HUES64 (cell line): ENCODE measurements at regions not wholly inside any gene's neighbourhood (a gene's known extent, or its start where the extent isn't known, plus 50 kb on each side); places are given as distances from the start of the nearest gene placed in this dataset.
A peak's percentile ranks its signal among the peaks of the same experiment; 100 is the strongest.

ENCODE experiments used
- H3K27ac ChIP-seq: 2 replicates; pipeline ENCODE4 v1.7.0; 2013; ENCODE audit warnings: low read depth, low read length, inconsistent platforms
- H3K27me3 ChIP-seq: 2 replicates; pipeline ENCODE4 v1.6.1; 2013; ENCODE audit warnings: mild to moderate bottlenecking, low read length; ENCODE audit not compliant: insufficient read depth
- H3K36me3 ChIP-seq: 2 replicates; pipeline ENCODE4 v1.6.1; 2013; ENCODE audit warnings: mild to moderate bottlenecking, low read length; ENCODE audit not compliant: insufficient read depth
- H3K4me1 ChIP-seq: 2 replicates; pipeline ENCODE4 v1.6.1; 2013; ENCODE audit warnings: mild to moderate bottlenecking, low read length, moderate library complexity; ENCODE audit not compliant: insufficient read depth
- H3K4me3 ChIP-seq: 2 replicates; pipeline ENCODE4 v1.5.1; 2013; ENCODE audit warnings: mild to moderate bottlenecking, low read length, moderate library complexity
- H3K9ac ChIP-seq: 2 replicates; pipeline ENCODE4 v1.6.1; 2013; ENCODE audit warnings: mild to moderate bottlenecking, low read depth, low read length
- H3K9me3 ChIP-seq: 2 replicates; pipeline ENCODE4 v1.6.1; 2013; ENCODE audit warnings: low read depth, low read length; ENCODE audit not compliant: insufficient read depth
- WGBS: fragments of 150-250, 120-280 bp; methylation state at CpG from one replicate; pipeline ENCODE4 v1.1.7; 2013; ENCODE audit warnings: missing lambda C conversion rate; 5-methylcytosine and 5-hydroxymethylcytosine counted together

GRCh38 chr13:61824168-61824567, 408.5 kb upstream of the PCDH20 start:
- Histone ChIP-seq H3K27ac (no peak overlapping the region), H3K9me3 (no peaks in the 10 kb centered on the region), H3K9ac (no peak overlapping the region), H3K27me3 (no peaks in the 10 kb centered on the region), H3K4me3 (no peak overlapping the region), H3K4me1 (no peaks in the 10 kb centered on the region), H3K36me3 (no peaks in the 10 kb centered on the region)
- no CpG with 5 or more reads among the region's 1 CpG for WGBS

DNA sequence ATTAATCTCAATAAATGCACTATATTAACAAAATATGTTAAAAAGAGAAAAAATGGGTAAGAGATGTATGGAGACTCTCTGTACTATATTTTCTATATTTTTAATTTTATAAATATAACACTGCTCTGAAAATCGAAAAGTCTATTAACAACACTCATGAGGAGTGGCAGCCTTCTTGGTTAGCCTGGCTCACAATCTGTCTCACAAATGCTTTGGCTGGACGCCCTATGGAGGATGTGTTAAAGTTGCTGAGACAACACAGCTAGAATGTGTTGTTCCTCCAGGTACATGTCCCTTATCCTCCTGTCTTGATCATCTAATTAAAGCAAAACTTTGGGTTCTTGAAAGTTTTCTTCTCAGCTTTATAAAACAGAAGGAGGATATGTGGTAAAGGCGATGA, 396.6 kb upstream of the PCDH20 start:
- no peak overlapping the region for H3K27ac ChIP-seq
- no peaks in the 10 kb centered on the region; the same call in 1 of the 2 replicates for H3K9me3 ChIP-seq
- no peaks in the 10 kb centered on the region for H3K4me1 ChIP-seq
- 91% methylated on average over 1 of the region's 3 CpGs for WGBS
- H3K27me3 ChIP-seq = no peaks in the 10 kb centered on the region
- H3K4me3 ChIP-seq = no peak overlapping the region
- no peak overlapping the region for H3K9ac ChIP-seq
- no peaks in the 10 kb centered on the region for H3K36me3 ChIP-seq

DNA sequence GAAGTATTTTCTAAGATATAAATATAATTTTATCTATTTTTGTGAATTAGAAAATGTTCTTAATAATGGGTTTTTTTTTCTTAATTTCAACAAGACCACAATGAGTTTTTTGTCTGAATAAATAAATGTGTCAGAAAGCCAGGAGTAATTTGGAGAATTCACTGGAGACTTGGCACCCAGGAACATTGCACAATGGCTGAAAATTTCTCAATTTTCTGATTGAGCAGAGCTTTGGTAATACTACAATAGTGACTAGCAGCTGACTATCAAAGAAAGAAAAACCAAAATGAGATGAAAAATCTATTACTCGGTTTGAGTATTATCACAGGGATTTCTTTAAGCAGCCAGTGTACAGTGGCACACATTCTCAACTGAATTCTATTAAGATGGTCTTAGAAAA, 394.4 kb upstream of the PCDH20 start:
- no peak overlapping the region for H3K4me3 ChIP-seq
- H3K4me1 ChIP-seq = no peaks in the 10 kb centered on the region
- H3K27me3 ChIP-seq = no peaks in the 10 kb centered on the region
- H3K9me3 ChIP-seq = no peaks in the 10 kb centered on the region
- no peak overlapping the region for H3K9ac ChIP-seq
- H3K36me3 ChIP-seq = no peaks in the 10 kb centered on the region
- H3K27ac ChIP-seq = no peak overlapping the region
- WGBS = 87% methylated on average over 1 of the region's 1 CpG

DNA sequence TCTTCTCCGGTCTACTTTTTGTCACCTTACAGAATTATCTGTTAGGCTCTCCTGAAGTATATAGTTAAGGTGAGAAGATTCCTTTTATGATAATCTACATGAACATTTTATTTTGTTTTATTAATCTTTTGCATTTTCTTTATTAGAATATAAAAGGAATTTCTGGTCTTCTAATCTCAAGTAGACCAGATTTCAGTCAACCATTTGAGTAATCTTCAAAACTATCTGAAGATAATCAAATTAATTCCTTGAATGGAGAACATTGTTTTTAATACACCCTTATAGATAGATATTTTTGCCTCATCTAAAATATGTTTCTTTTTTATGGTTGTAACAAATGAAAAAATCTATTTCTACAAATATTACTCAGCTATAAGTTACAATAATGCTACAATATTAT, 381.7 kb upstream of the PCDH20 start:
- no CpG with 5 or more reads among the region's 1 CpG for WGBS
- Histone ChIP-seq H3K9me3 (no peaks in the 10 kb centered on the region), H3K27me3 (no peaks in the 10 kb centered on the region), H3K36me3 (no peaks in the 10 kb centered on the region), H3K9ac (no peak overlapping the region), H3K4me3 (no peak overlapping the region), H3K4me1 (no peaks in the 10 kb centered on the region), H3K27ac (no peak overlapping the region)

GRCh38 chr13:61795580-61795979, 379.9 kb upstream of the PCDH20 start:
- Histone ChIP-seq H3K36me3 (no peaks in the 10 kb centered on the region), H3K27me3 (no peaks in the 10 kb centered on the region), H3K4me1 (no peaks in the 10 kb centered on the region), H3K27ac (no peak overlapping the region), H3K4me3 (no peak overlapping the region), H3K9me3 (no peaks in the 10 kb centered on the region), H3K9ac (no peak overlapping the region)
- 100% methylated on average over 1 of the region's 1 CpG for WGBS

DNA sequence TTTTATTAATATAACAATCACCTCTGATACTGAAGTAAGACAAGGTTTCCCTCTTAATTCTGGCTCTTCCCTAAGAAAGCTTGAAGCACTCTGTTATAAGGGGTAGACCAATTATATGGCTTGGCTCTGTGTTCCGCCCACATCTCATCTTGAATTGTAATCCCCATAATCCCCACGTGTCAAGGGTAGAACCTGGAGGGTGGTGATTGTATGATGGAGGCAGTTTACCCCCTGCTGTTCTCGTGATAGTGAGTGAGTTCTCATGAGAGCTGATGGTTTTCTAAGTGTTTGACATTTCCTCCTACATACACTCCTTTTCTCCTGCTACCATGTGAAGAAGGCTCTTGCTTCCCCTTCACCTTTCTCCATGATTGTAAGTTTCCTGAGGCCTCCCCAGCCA, 363.8 kb upstream of the PCDH20 start:
- Histone ChIP-seq H3K27ac (no peak overlapping the region), H3K27me3 (no peaks in the 10 kb centered on the region)
- WGBS = 70% methylated on average over 2 of the region's 3 CpGs

DNA sequence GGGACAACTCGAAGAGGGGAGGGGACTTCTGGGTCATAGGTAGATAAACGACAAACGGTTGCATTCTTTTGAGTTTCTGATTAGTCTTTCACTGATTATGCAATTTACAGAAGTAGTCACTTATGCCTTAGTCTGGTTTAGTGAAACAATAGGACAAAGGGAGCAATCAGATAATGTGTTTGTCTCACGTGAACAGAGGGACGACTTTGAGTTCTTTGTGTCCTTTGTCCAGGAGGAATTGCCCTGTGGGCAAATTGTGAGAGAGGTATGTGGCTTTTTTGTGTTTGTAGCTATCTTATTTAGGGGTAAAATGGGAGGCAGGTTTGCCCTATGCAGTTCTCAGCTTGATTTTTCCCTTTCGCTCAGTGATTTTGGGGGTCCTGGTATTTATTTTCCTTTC, 362.9 kb upstream of the PCDH20 start:
- 75% methylated on average over 5 of the region's 6 CpGs for whole genome bisulfite sequencing
- H3K36me3 ChIP-seq = no peaks in the 10 kb centered on the region
- H3K4me3 ChIP-seq = no peak overlapping the region
- no peaks in the 10 kb centered on the region for H3K27me3 ChIP-seq
- H3K9ac ChIP-seq = no peak overlapping the region
- peak overlapping the region; percentile 69 for H3K27ac ChIP-seq
- H3K9me3 ChIP-seq = no peaks in the 10 kb centered on the region
- peaks cover 11% of the 10 kb centered on the region; the same call in 1 of the 2 replicates for H3K4me1 ChIP-seq

More for the DNA sequence above, 363.8 kb upstream of the PCDH20 start:
- Histone ChIP-seq H3K36me3 (no peaks in the 10 kb centered on the region), H3K9me3 (no peaks in the 10 kb centered on the region), H3K9ac (no peak overlapping the region), H3K4me1 (peaks cover 11% of the 10 kb centered on the region; the same call in 1 of the 2 replicates), H3K4me3 (no peak overlapping the region)

DNA sequence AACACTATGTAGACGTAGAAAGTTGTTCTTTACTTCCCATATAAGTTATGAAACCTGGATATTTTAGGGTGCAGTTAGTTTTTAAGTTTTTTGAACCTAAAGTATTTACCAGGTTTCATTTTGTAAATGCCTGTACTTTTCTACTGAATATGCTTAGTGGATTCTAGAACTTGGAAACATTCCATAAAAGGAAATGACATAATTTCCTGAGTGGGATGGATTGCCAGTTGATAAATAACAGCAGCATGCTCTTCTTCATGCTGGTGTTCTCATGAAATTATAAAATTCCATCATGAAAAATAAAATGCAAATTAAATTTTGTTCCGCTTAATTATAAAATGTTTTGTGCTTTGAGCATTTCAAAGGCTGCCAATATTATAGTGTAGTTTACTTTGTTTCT, 362.2 kb upstream of the PCDH20 start:
- peak overlapping the region; percentile 69 for H3K27ac ChIP-seq
- H3K27me3 ChIP-seq = no peaks in the 10 kb centered on the region
- no peaks in the 10 kb centered on the region for H3K9me3 ChIP-seq
- no peak overlapping the region for H3K9ac ChIP-seq
- peaks cover 11% of the 10 kb centered on the region; the same call in 1 of the 2 replicates for H3K4me1 ChIP-seq
- H3K4me3 ChIP-seq = no peak overlapping the region
- H3K36me3 ChIP-seq = no peaks in the 10 kb centered on the region
- 100% methylated on average over 1 of the region's 2 CpGs for WGBS

GRCh38 chr13:61777271-61777670, 361.6 kb upstream of the PCDH20 start:
- Histone ChIP-seq H3K27ac (no peak overlapping the region), H3K9ac (no peak overlapping the region), H3K9me3 (no peaks in the 10 kb centered on the region), H3K4me3 (no peak overlapping the region), H3K4me1 (peaks cover 11% of the 10 kb centered on the region; the same call in 1 of the 2 replicates), H3K36me3 (no peaks in the 10 kb centered on the region), H3K27me3 (no peaks in the 10 kb centered on the region)
- 81% methylated on average over 3 of the region's 3 CpGs for WGBS

DNA sequence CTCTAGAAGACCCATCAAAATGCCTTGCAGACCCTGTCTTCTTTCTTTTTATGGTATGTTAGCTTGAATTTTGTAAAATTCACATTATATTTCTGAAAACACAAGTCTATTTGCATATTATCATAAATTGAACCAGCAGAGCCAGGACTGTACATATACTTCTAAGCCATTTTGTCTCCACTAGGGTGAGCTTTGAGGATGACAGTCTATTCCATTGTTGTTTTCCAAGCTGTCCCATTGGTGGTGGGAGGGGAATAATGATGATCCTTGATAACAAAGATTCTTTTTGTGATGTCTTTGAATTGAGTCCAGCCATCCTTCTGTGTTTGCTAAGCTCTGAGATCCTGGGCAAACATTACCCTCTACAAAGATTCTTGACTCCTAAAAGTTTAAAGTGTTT, 359.3 kb upstream of the PCDH20 start:
- H3K4me3 ChIP-seq = no peak overlapping the region
- H3K9ac ChIP-seq = no peak overlapping the region

GRCh38 chr13:61770681-61771080, 355.0 kb upstream of the PCDH20 start:
- Histone ChIP-seq H3K27ac (no peak overlapping the region), H3K9ac (no peak overlapping the region), H3K9me3 (no peaks in the 10 kb centered on the region), H3K36me3 (no peaks in the 10 kb centered on the region), H3K4me3 (no peak overlapping the region), H3K4me1 (no peaks in the 10 kb centered on the region), H3K27me3 (no peaks in the 10 kb centered on the region)
- WGBS = 86% methylated on average over 4 of the region's 4 CpGs

More for the DNA sequence above, 359.3 kb upstream of the PCDH20 start:
- H3K9me3 ChIP-seq = no peaks in the 10 kb centered on the region
- no peaks in the 10 kb centered on the region for H3K27me3 ChIP-seq
- H3K36me3 ChIP-seq = no peaks in the 10 kb centered on the region
- H3K4me1 ChIP-seq = peaks cover 11% of the 10 kb centered on the region; the same call in 1 of the 2 replicates
- no peak overlapping the region for H3K27ac ChIP-seq

DNA sequence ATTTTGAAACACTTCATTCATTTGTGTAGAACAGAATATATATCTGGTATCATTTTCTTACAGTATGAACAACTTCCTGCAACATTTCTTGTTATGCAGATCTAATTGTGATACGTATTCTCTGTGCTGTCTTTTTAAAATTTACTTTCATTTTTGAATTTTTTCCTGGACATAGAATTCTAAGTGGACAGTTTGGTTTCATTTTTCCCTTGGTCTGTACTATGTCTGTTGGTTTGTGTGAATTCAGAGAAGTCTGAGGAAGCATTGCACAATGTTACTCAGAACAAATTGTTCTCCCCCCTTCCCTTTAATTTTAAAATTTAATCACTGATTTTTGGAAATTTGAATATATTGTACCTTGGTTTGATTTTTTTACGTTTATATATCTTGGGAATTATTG, 352.5 kb upstream of the PCDH20 start:
- Histone ChIP-seq H3K9ac (no peak overlapping the region), H3K4me3 (no peak overlapping the region), H3K4me1 (no peaks in the 10 kb centered on the region), H3K36me3 (no peaks in the 10 kb centered on the region), H3K9me3 (no peaks in the 10 kb centered on the region), H3K27ac (no peak overlapping the region), H3K27me3 (no peaks in the 10 kb centered on the region)
- 93% methylated on average over 2 of the region's 2 CpGs for WGBS
